H1 (cell line): ENCODE measurements at regions not wholly inside any gene's neighbourhood (a gene's known extent, or its start where the extent isn't known, plus 50 kb on each side); places are given as distances from the start of the nearest gene placed in this dataset.

Experiments used
- CTCF ChIA-PET: fragments of 300-600 bp; sonication (Branson Sonifier 250); formaldehyde crosslinking; loops from one replicate; lab custom pipeline; 2021; ENCODE audit not compliant: partially characterized antibody; lab: Charles Lee
- POLR2A ChIA-PET: fragments of 300-600 bp; sonication (Branson Sonifier 250); formaldehyde crosslinking; loops from one replicate; lab custom pipeline; 2021; ENCODE audit warnings: inconsistent platforms; ENCODE audit not compliant: partially characterized antibody; lab: Charles Lee
- DNase-seq, 2 experiments: peaks; one replicate each; pipeline versions ENCODE4 v3.0.0 to v3.0.0-alpha.2; 2010 to 2022; ENCODE audit warnings: low spot score in 2 of 2, low read depth in 1 of 2, mixed read lengths in 1 of 2
- FAIRE-seq: peaks from 2 replicates; lab custom pipeline; 2011; peaks lifted over from hg19 to GRCh38; lab: Jason Lieb, UNC
- H2AFZ ChIP-seq: 2 replicates; pipeline ENCODE4 v1.8.1; 2012; ENCODE audit warnings: low read length, inconsistent platforms
- H2AK5ac ChIP-seq: 2 replicates; pipeline ENCODE4 v1.6.1; 2013; ENCODE audit warnings: low read depth, low read length
- H2BK120ac ChIP-seq: replicated peaks from 2 replicates; pipeline ENCODE3; 2013; ENCODE audit warnings: low read depth, low read length, inconsistent platforms
- H2BK12ac ChIP-seq: 2 replicates; pipeline ENCODE4 v1.6.1; 2013; ENCODE audit warnings: low read depth, low read length
- H2BK15ac ChIP-seq: 2 replicates; pipeline ENCODE4 v1.6.1; 2013; ENCODE audit warnings: low read length
- H2BK20ac ChIP-seq: 2 replicates; pipeline ENCODE4 v1.6.1; 2013; ENCODE audit warnings: low read length
- H2BK5ac ChIP-seq: 2 replicates; pipeline ENCODE4 v1.6.1; 2013; ENCODE audit warnings: low read depth, low read length
- H3K14ac ChIP-seq: 2 replicates; pipeline ENCODE4 v1.6.1; 2013; ENCODE audit warnings: inconsistent platforms; ENCODE audit not compliant: insufficient read length
- H3K18ac ChIP-seq: 2 replicates; pipeline ENCODE4 v1.6.1; 2013; ENCODE audit warnings: low read length; ENCODE audit errors: extremely low read depth
- H3K23ac ChIP-seq: 2 replicates; pipeline ENCODE4 v1.6.1; 2013; ENCODE audit warnings: inconsistent platforms; ENCODE audit not compliant: insufficient read length
- H3K23me2 ChIP-seq: 2 replicates; pipeline ENCODE4 v1.6.1; 2013; ENCODE audit warnings: low read depth, low read length
- H3K27ac ChIP-seq: 2 replicates; pipeline ENCODE4 v1.6.1; 2011; ENCODE audit warnings: low read depth, low read length, inconsistent platforms
- H3K27me3 ChIP-seq, 4 experiments: replicated peaks in 1 of 4; 1 replicate in 1 of 4; 2 replicates in 3 of 4; pipeline versions ENCODE4 v1.6.1 to v1.8.1; 2011 to 2013; ENCODE audit warnings: low read length in 3 of 4, mild to moderate bottlenecking in 3 of 4, inconsistent platforms in 2 of 4, mixed read lengths in 2 of 4, moderate library complexity in 1 of 4; ENCODE audit not compliant: control insufficient read depth in 3 of 4, insufficient read depth in 3 of 4; ENCODE audit errors: extremely low read depth in 1 of 4
- H3K36me3 ChIP-seq, 4 experiments: 2 replicates each; pipeline versions ENCODE4 v1.6.1 to v1.8.1; 2011 to 2013; ENCODE audit warnings: mild to moderate bottlenecking in 4 of 4, low read length in 3 of 4, moderate library complexity in 2 of 4, control low read depth in 1 of 4, inconsistent platforms in 1 of 4; ENCODE audit not compliant: insufficient read depth in 4 of 4, control insufficient read depth in 2 of 4
- H3K4ac ChIP-seq: replicated peaks from 2 replicates; pipeline ENCODE3; 2013; ENCODE audit warnings: low read length, low read depth, mixed read lengths, inconsistent platforms; ENCODE audit not compliant: insufficient read length
- H3K4me1 ChIP-seq, 4 experiments: replicated peaks in 1 of 4; 1 replicate in 1 of 4; 2 replicates in 3 of 4; pipeline versions ENCODE4 v1.6.1 to v1.8.1; 2011 to 2013; ENCODE audit warnings: low read length in 3 of 4, inconsistent platforms in 2 of 4, mixed read lengths in 1 of 4; ENCODE audit not compliant: insufficient read depth in 4 of 4, control insufficient read depth in 3 of 4
- H3K4me2 ChIP-seq, 2 experiments: 2 replicates each; pipeline versions ENCODE4 v1.6.1 to v1.8.1; 2011 to 2013; ENCODE audit warnings: low read depth in 2 of 2, low read length in 2 of 2, control low read depth in 1 of 2, inconsistent platforms in 1 of 2, mild to moderate bottlenecking in 1 of 2; ENCODE audit not compliant: insufficient read depth in 1 of 2
- H3K4me3 ChIP-seq, 4 experiments: fragments of 200-600, 300-600 bp in 1 of 4; sonication (generic), shearing (Covaris generic), sonication (Bioruptor Twin) in 1 of 4; 2 replicates each; pipeline versions ENCODE4 v1.5.1 to v1.8.1; 2011 to 2016; ENCODE audit warnings: low read length in 4 of 4, low read depth in 3 of 4, control low read depth in 2 of 4, inconsistent platforms in 2 of 4, mild to moderate bottlenecking in 2 of 4, mixed read lengths in 1 of 4, moderate library complexity in 1 of 4; ENCODE audit not compliant: insufficient read depth in 2 of 4; ENCODE audit errors: extremely low read depth in 1 of 4
- H3K56ac ChIP-seq: replicated peaks from 2 replicates; pipeline ENCODE3; 2013; ENCODE audit warnings: low read depth, mild to moderate bottlenecking, mixed read lengths, low read length, inconsistent platforms; ENCODE audit not compliant: insufficient read length
- H3K79me1 ChIP-seq: 2 replicates; pipeline ENCODE4 v1.6.1; 2013; ENCODE audit warnings: low read depth, low read length, control low read depth
- H3K79me2 ChIP-seq, 2 experiments: 2 replicates each; pipeline versions ENCODE4 v1.6.1 to v1.8.1; 2012 to 2013; ENCODE audit warnings: low read length in 2 of 2, mild to moderate bottlenecking in 2 of 2, inconsistent platforms in 1 of 2; ENCODE audit not compliant: insufficient read depth in 2 of 2, control insufficient read depth in 1 of 2
- H3K9ac ChIP-seq, 4 experiments: replicated peaks in 1 of 4; 1 replicate in 1 of 4; 2 replicates in 3 of 4; pipeline versions ENCODE4 v1.6.1 to v1.8.1; 2011 to 2013; ENCODE audit warnings: low read depth in 3 of 4, low read length in 3 of 4, control low read depth in 2 of 4, mild to moderate bottlenecking in 2 of 4, moderate library complexity in 2 of 4, inconsistent platforms in 1 of 4; ENCODE audit errors: extremely low read depth in 1 of 4
- H3K9me3 ChIP-seq, 2 experiments: 2 replicates each; pipeline versions ENCODE4 v1.6.1 to v1.8.1; 2012 to 2013; ENCODE audit warnings: mild to moderate bottlenecking in 2 of 2, moderate library complexity in 2 of 2, control low read depth in 1 of 2, inconsistent platforms in 1 of 2, low read depth in 1 of 2, low read length in 1 of 2, mixed read lengths in 1 of 2; ENCODE audit not compliant: insufficient read depth in 2 of 2
- H4K20me1 ChIP-seq, 2 experiments: replicated peaks in 1 of 2; 2 replicates each; pipeline versions ENCODE3 to v1.8.1; 2011 to 2013; ENCODE audit warnings: inconsistent platforms in 2 of 2, low read length in 2 of 2, mild to moderate bottlenecking in 1 of 2; ENCODE audit not compliant: insufficient read depth in 2 of 2, control insufficient read depth in 1 of 2
- H4K5ac ChIP-seq: 2 replicates; pipeline ENCODE4 v1.6.1; 2013; ENCODE audit warnings: low read length, low read depth, mixed read lengths, inconsistent platforms; ENCODE audit not compliant: insufficient read length
- H4K8ac ChIP-seq: 2 replicates; pipeline ENCODE4 v1.8.0; 2013; ENCODE audit warnings: mild to moderate bottlenecking, moderate library complexity, low read length, inconsistent platforms; ENCODE audit not compliant: insufficient read depth; ENCODE audit errors: extremely low read depth
- H4K91ac ChIP-seq: replicated peaks from 2 replicates; pipeline ENCODE3; 2013; ENCODE audit warnings: low read length, mixed read lengths, inconsistent platforms; ENCODE audit not compliant: insufficient read length
- ASH2L ChIP-seq: fragments of 200-600, 300-600 bp; sonication (generic); IDR thresholded peaks from one replicate; pipeline ENCODE4 v1.7.1; 2017; ENCODE audit warnings: low read length
- ATF2 ChIP-seq: IDR thresholded peaks from 2 replicates; pipeline ENCODE4 v1.6.1; 2012; ENCODE audit warnings: low read length, inconsistent platforms
- BACH1 ChIP-seq: IDR thresholded peaks from 2 replicates; pipeline ENCODE4 v1.6.1; 2012; ENCODE audit warnings: low read length, improper control_type of control experiment
- CBX5 ChIP-seq: fragments of 300-800, 300-1000 bp; sonication (generic); IDR thresholded peaks from 2 replicates; pipeline ENCODE4 v1.7.1; 2016; ENCODE audit warnings: antibody characterized with exemption, low read length, low read depth
- CTBP2 ChIP-seq: IDR thresholded peaks from 2 replicates; pipeline ENCODE4 v1.7.0; 2011; ENCODE audit warnings: borderline replicate concordance, mild to moderate bottlenecking, moderate library complexity, mixed read lengths, low read length; ENCODE audit not compliant: insufficient read depth, insufficient read length
- POLR2A ChIP-seq, 2 experiments: IDR thresholded peaks; 1 replicate in 1 of 2; 2 replicates in 1 of 2; pipeline ENCODE4 v1.6.1; 2011; ENCODE audit warnings: low read depth in 2 of 2, low read length in 2 of 2, mild to moderate bottlenecking in 2 of 2; ENCODE audit errors: control extremely low read depth in 1 of 2
- RNF2 ChIP-seq: fragments of 200-900, 300-1000 bp; sonication (generic); IDR thresholded peaks from 2 replicates; pipeline ENCODE4 v1.7.1; 2016; ENCODE audit warnings: borderline replicate concordance, low read depth, mild to moderate bottlenecking, antibody characterized with exemption, low read length; ENCODE audit not compliant: poor library complexity, severe bottlenecking; ENCODE audit errors: missing control alignments
- RXRA ChIP-seq: IDR thresholded peaks from 2 replicates; pipeline ENCODE4 v1.6.1; 2011; ENCODE audit warnings: low read depth, mild to moderate bottlenecking, low read length, moderate library complexity; ENCODE audit not compliant: insufficient read depth
- SP2 ChIP-seq: IDR thresholded peaks from 2 replicates; pipeline ENCODE4 v1.6.1; 2012; ENCODE audit warnings: mild to moderate bottlenecking, low read length, inconsistent platforms
- SP4 ChIP-seq: IDR thresholded peaks from 2 replicates; pipeline ENCODE4 v1.6.1; 2012; ENCODE audit warnings: low read length, inconsistent platforms
- TAF1 ChIP-seq: IDR thresholded peaks from 2 replicates; pipeline ENCODE4 v1.6.1; 2011; ENCODE audit warnings: mild to moderate bottlenecking, low read depth, low read length
- USF2 ChIP-seq: IDR thresholded peaks from 2 replicates; pipeline ENCODE4 v1.6.1; 2011; ENCODE audit warnings: low read length, improper control_type of control experiment

GRCh38 chr6:74717591-74717990, 488.3 kb downstream of the COL12A1 start:
- Histone ChIP-seq H3K9ac (no peak overlapping the region), H4K5ac (no peak overlapping the region), H4K8ac (no peak overlapping the region), H3K23ac (no peak overlapping the region), H4K91ac (no peak overlapping the region), H3K56ac (no peak overlapping the region), H3K27ac (no peak overlapping the region), H2BK5ac (no peak overlapping the region), H3K79me1 (no peaks in the 10 kb centered on the region), H3K27me3 (no peaks in the 10 kb centered on the region), H2BK15ac (no peak overlapping the region), H3K79me2 (no peaks in the 10 kb centered on the region), H3K4me3 (no peak overlapping the region), H3K4me1 (no peaks in the 10 kb centered on the region), H2AFZ (no peak overlapping the region), H2BK120ac (no peak overlapping the region), H3K36me3 (no peaks in the 10 kb centered on the region), H3K4me2 (no peak overlapping the region), H2AK5ac (no peak overlapping the region), H2BK20ac (no peak overlapping the region), H2BK12ac (no peak overlapping the region), H3K23me2 (no peaks in the 10 kb centered on the region), H3K4ac (no peak overlapping the region), H3K14ac (no peak overlapping the region), H3K18ac (no peak overlapping the region), H4K20me1 (no peaks in the 10 kb centered on the region), H3K9me3 (no peaks in the 10 kb centered on the region)
- POLR2A ChIA-PET, result interaction anchor here (1.0 kb wide), 1 partner anchor 27 kb away, joined by 3 read pairs; no protein-coding TSS in a partner anchor
- CTCF ChIA-PET, result no interaction called here
- no peak for FAIRE-seq
- no peak for DNase-seq
- TF ChIP-seq CBX5 (no peak), RNF2 (no peak), ATF2 (no peak), USF2 (no peak), ASH2L (no peak), TAF1 (no peak), BACH1 (no peak), SP2 (no peak), SP4 (no peak), POLR2A (IDR thresholded peaks at IDR 0.05; ENCODE audit: control extremely low read depth in 1 of 2, low read depth in 2 of 2, low read length in 2 of 2) (no peak), CTBP2 (no peak), RXRA (no peak)
